ENCODE measurements at regions not wholly inside any gene's neighbourhood (a gene's known extent, or its start where the extent isn't known, plus 50 kb on each side); places are given as distances from the start of the nearest gene placed in this dataset.
"Not testable (repeated sequence)": the region's sequence is repeated elsewhere in the genome, so short reads cannot be mapped to it uniquely, and the experiment has no call there.

DNA sequence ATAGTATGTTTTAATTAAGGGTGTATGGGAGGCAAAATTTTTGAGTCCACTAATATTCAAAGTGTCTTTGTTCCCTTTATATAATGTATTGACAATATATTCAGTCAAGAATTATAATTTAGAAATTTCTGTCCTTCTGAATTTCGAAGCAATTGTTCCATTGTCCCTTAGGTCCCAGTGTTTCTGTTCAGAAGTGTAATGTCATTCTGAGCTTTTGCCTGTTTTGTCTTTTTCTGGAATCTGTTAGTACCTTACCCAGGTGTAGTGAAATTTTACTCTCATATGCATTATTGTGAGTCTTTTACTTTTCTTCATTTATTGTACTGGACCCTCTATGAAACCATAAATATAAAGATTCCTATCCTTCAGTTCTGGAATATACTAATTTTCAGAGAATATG is 505.7 kb upstream of the KIF2B start:
- no peak for DNase-seq

DNA sequence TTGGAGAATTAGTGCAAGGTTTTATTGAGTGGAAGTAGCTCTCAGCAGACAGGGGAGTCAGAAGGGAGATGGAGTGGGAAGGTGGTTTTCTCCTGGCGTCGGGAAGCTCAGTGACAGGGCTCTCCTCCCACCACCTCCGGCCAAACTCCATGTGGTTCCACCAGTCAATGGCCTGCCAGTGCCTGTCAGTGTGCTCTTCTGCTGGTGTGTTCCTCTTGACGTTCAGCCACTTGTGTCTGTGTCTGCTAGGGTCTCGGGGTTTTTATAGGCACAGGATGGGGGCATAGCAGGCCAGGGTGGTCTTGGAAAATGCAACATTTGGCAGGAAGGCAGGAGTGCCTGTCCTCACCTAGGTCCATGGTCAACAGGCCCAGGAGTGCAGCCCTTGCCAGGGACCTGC is 506.7 kb upstream of the KIF2B start:
- no peak for DNase-seq

DNA sequence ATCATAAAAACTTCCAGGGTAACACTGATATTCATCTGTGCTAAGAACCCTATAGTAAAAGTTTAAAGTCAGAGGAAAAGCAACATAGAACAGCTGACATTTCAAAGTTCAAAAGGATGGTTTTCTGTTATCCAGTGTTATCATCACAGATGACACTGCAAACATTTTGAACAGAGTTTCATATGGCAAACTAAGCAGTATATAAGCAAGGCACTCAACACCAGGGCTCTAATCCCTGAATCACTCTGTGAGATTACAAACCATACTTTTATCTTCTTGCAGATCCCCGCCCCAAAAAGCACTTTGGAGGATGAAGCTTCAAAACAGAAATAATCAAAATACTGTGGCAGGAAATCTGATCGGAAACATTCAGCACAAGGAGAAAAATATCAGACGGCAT is 508.2 kb upstream of the KIF2B start:
- DNase-seq: no peak

DNA sequence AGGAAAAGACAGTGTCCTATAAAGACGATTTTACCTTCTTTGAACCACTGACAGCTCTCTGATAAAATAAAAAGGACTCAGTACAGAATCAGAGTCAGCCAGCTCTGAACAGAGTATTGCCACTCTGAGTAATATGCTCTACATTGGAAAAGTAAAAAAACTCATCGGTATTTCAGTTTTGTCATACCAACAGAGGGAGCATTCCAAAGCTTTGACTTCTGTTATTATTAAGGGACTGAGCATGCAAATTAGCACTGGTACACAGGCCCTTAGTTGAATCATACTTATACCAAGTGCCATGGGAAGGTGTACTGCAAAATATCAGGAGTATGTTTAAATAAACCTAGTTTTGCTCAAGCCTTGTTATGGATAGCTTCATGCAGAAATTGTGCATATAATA is 509.0 kb upstream of the KIF2B start:
- no peak for DNase-seq

DNA sequence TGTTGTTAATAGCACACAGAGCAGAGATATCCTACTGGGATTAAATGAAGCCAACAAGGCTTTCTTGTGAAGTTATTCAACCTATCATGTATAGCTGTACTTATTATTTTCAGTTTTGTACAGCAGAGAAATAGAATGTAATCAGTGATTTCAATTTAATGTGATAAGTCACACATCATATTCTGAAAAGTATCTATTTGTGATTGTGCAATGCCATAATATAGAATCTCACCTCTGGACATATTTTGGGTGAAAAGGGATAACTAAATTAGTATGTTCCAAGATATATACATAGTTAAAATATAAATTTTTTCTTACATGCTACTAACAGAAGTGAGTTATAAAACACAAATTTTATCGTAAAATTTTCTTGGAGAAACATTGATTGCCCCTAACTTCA is 544.3 kb upstream of the KIF2B start:
- no peak for DNase-seq

DNA sequence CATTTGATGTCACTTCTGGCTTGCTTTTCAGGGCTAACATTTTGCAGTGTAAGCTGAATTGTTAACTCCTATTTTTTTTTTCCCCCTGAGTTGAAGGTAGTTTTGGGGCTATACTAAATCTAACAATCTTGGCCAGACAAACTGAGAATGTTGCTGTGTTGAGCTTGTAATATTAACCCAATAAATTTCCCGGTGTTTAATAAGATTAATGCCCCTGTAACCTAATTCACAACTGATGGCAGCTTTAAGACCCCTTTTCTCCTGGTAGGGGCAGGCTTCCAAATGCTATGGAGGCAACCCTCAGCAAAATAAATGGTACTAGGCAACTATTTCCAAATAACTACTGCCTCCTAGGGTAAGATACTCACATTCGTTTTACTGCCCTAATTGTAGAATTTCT is 549.6 kb upstream of the KIF2B start:
- DNase-seq: no peak

DNA sequence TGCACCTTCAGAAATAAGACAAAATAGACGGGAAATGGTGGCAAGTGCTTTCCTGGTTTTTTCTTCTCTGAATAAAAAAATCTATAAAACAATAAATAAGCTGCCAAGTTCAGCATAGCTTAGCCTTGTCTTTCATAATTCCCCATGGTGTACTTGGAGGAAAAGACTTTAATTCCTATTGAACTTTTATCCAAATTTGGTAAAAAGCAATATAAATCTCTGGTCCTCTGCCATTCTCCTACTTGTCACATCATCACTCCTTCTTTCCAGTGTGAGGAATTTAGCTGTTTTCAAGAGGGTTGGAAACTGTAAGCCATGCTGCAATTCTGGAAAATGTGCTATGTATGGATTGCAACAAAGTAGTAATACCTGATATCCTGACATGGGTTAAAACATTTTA is 551.8 kb upstream of the KIF2B start:
- no peak for DNase-seq

DNA sequence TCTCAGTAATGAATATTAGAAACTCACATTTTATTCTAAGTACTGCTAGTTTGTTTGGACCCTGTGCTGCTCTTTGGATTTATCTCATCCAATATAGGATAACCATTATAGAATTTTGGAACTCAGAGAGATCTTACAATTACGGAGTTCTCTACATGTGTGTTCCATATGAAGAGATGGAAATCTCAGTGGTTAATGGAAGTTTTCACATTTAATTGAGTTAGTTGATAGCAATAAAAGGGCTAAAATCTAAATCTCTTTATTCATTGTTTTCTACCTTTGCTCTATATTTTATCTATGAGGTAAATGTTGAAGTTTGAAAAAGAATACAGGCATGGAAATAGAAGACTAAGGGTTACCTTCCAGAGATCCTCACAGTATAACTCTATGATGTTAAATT is 558.0 kb upstream of the KIF2B start:
- no peak for DNase-seq

DNA sequence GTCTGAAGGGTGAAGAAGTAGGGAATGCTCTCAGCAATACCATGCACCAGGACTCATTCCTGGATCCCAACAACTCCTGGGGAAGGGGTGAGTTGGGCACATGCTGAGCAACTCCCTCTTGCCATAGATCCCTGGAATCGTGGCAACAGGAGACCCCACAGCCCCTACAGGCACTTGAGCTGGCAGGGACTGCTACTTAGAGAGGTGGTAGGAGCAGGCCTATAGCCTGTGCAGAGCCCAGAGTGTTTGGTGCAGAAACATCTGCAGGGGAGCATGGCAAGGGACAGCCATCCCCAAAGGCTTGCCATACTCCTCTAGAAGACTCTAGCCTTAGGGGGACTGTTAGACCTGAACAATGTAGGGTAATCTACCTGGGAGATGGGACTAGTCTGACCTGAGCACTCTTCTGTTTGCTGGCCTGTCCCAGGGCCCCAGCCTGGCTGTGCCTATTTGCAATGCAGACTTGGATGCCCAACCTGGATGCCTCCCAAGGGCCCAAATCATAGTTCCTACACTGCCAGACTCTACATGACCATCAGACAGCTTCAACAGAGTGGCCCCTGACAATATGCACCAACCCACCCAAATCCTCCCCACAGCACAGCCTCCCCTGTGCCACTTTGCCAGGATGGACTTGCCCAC is 568.6 kb upstream of the KIF2B start:
- no peak for DNase-seq

DNA sequence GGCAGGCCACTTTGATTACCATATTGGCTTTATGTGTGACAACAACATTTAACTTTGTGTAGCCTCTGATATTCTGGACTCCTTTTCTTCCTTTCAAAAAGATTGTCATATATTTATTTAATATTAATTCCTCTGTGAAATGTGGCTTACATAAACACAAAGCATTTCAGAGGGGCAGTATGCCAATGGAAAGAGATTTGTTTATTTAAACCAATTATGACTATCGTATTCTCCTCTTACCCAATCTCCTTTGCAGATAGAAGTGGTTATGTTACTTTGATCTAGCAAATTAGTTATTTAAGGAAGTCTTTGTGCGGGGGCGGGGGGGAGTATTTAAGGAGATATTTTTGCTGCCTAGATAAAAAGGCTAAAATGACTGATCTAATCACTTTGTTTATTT is 573.7 kb upstream of the KIF2B start:
- DNase-seq: no peak

DNA sequence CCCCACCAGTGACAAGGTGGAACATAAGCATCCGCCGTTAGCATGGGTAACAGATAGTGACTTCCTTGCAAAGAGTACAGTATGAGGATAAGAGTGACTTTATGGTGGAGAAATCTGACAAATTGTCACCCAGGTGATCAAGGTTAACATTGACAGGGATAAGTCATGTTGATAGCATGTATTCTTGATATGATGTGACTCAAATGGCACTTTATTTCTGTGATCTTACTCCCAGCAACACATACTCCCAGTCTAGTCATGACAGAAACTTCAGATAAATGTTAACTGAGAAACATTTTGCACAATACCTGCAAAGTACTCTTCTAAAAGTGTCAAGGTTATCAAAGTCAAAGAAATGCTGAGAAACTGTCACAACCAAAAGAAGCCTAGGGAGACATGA is 588.6 kb upstream of the KIF2B start:
- no peak for DNase-seq

DNA sequence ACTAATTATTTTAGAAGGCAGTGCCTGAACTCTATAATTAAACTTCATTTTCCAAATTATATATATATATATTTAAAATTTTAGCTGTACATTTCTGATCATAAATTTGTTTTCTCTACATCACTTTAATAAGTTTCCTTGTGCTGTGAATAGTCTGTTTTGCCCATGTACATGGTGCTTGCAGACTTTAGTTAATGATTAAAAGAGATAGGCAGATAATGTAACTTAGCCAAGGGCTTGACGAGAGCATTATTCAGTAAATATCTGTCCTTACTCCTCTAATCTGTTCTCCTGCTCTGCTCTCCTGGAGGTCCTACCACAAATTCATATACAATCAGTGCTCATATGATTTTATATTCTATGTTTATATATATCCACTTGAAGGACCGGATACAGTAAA is 595.2 kb upstream of the KIF2B start:
- no peak for DNase-seq

DNA sequence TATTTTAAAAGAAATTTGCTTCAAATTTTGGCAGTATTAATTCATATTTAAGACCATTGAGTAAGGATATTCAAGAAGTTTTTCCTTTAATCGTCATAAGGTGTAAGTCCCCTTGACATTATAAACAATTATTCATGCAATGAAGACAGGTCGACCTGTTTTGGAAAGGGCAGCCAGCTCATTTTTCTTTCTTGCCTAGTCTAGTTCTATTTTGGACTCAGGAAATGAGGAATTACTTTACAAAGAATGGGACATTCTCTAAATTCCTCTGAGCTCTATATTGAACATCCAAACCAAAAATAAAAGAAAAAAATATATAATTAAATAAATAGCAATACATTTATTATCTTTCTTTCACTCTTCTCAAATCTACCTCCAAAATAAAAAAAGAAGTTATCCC is 595.6 kb upstream of the KIF2B start:
- no peak for DNase-seq

DNA sequence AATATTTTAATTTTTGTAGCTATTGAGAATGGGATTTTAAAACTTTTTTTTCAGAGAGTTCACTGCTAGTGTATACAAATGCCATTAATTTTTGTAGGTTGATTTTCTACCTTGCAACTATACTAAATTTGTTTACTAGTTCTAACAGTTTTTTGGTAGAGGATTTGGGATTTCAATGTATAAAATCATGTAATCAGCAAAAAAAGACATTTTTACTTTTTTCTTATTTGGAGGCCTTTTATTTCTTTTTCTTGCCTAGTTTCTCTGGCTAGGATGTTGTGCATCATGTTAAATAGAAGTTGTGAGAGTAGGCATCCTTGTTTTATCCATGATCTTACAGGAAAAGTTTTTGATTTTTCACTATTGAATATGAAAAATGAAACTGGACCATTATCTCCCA is 602.9 kb upstream of the KIF2B start:
- DNase-seq: no peak

DNA sequence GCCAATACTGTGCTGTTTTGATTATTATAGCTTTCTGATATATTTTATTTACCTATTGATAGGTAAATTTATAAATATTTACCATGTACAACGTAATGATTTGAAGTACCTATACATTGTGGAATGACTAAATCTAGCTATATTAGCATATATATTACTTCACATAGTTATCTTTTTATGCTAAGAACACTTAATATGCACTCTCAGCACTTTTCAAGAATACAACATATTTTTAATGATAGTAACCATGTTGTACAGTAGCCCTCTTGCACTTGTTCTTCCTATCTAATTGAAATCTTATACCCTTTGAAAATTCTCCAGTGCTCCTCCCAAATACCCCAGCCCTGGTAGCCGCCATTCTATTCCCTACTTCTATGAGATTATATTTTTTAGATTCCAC is 604.0 kb upstream of the KIF2B start:
- no peak for DNase-seq

DNA sequence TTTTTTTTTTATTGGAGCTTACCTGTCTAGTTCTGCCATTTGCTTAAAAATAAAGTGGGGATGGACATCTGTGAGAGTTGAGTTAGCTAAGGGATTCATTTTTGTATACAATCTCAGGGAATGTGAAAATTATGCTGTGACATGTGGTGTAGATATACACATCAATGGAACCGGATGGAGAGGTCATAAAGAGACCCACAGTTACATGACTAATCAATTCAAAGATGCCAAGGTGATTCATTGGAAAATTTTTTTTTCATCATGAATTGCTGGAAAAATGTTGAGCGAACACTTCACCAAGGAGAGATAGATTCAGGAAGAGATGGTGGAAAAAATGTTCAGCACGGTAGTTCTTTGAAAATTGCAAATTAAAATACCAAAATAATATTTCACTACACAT is 605.4 kb upstream of the KIF2B start:
- DNase-seq: no peak

DNA sequence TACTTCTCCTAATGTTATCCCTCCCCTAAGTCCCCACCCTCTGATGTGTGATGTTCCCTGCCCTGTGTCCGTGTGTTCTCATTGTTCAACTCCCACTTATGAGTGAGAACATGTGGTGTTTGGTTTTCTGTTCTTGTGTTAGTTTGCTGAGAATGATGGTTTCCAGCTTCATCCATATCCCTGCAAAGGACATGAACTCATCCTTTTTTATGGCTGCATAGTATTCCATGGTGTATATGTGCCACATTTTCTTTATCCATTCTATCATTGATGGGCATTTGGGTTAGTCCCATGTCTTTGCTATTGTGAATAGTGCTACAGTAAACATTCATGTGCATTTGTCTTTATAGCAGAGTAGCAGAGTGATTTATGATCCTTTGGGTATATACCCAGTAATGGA is 613.8 kb upstream of the KIF2B start:
- not testable (repeated sequence) for DNase-seq

DNA sequence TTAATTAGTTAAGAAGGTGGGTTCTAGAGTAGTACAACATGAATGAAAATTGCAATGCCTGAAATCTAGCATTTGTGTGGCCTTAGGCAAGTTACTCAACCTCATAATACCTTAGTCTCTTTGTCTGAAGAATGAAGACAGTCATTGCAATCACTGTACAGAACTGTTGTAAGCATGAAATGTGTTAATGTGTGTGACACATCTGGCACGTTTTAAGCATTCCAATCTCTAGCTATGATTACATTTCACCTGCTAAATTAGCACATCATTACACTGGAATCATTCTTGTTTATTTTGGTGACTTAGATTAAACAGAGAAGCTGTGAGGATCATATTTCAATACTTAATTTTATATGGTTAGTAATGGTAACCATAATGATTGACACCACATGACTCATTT is 629.7 kb upstream of the KIF2B start:
- no peak for DNase-seq

DNA sequence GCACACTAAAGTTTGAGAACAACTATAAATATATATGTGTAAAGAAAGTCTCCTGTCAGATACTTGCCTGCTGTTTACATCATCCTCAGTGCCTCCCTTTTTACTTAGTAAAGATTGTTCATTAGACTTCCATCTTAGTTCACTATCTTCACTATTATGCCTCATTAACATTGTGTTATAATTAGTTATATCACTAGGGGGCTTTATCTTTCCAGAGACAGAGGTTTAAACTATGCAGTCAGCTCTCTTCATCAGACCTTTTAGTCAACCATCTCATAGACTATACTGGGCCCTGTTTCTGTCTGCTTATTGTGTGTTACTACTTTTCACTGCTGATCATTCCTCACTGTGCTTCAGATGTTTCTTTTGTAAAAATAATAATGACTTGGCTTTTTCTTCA is 630.8 kb upstream of the KIF2B start:
- DNase-seq: no peak

DNA sequence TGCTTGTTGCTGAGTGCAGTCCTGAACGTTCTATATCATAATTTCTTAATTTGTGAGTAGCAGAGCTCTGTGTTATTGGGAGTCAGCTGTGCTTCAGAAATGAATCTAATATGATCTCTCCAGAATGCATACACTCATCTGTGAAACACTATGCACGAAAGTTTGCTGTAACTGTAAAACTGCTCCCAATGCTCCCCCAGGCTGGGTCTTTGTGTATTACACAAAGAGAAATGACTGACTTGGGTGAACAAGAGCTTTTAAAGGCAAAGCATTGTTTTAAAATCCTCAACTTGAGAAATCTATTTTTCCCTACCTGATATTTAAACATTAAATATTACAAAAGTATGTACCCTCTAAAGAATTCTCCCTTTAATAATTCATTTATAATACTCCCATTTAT is 636.7 kb upstream of the KIF2B start:
- DNase-seq: no peak

DNA sequence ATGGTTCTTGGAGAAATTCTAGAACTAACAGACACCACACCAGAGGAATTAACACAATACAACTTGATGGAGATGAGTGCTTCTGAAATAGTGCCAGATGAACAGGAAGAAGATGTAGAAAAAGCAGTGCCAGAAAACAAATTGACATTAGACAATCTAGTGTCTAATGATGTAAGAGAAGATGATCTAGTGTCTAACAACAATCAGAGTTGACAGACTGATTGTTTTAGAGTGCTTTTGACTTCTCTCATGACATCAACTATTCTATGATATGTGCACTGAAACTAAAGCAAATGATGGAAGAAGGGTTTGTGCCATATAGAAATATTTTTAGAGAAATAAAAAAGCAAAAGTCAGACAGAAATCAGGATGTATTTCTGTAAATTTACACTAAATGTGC is 646.1 kb upstream of the KIF2B start:
- no peak for DNase-seq

DNA sequence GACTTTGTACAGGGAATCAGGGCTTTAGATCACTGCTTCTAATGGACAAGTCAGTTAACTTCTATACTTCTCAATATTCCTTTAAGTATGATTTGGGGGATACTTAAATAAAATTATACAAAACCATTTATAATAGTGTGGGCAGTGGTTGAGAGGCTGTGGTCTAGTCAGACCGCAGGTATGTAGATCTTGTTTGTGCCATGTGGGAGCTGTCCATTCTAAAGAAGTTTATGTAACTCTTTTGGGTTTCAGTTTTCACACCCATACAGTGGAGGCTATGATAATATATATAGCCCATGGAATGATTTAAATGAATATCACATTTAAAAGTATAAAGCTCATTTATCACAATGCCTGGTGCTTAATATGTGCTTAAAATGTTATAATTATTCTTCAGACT is 654.3 kb upstream of the KIF2B start:
- DNase-seq: no peak

DNA sequence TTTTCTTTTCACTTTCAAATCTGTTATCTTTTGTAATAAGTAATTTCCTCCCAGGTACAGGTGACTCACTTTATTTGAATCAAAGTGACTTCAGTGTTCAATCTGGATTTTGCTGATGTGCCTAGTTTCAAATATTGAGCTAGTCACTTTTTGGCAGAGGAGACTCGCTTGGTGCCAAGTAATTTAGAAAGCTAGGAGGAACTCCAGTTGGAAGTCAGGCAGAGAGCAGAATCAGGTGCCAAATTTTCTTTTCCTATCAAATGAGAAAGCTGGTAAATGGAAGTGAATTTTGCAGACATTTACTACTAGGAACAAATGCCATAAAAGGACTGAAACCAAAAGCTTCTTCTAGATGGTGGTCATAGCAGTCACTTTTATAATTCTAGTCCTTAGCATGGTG is 656.0 kb upstream of the KIF2B start:
- no peak for DNase-seq

DNA sequence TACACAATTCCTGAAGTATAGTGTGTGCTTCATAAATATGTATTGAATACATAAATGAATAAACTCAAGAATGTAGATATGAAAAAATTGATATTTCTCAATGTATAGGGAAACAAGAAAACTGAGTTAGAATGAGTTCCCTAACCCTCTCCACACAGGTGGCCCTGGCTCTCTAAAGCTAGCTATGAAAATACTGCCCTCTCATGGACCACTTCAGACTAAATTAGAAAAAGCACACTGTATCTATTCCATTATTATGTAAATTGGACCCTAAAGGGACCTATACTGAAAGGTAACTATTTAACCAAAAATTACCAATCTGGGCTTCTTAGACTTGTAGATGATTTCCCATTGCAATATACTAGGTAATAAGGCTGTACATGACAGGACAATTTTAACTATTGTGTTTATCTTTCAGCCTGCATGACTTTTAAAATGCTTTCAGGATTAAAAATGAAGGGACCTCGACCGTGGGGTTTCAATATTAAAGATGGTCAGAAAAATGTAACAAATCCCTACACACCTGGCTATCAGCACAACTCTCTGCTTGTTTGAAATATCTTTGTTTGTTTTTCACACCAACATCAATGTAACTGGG is 672.5 kb upstream of the KIF2B start:
- DNase-seq: no peak

DNA sequence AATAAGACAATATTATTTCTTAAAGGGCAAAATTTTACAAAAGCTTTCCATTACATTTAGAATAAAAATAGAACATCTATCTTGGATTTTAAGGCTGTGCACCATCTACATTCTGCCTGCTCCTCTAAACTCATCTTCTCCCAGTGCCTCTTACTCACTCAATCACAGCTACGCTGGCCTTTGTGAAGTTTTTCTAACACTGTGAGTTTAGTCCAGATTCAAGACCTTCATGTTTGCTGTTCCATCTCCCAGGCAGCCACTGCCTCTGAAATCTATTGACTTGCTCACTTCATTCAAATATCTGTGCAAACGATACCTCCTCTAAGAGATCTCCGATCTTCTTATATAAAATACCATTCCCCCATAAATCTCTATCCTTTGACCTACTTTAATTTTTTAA is 673.4 kb upstream of the KIF2B start:
- no peak for DNase-seq

DNA sequence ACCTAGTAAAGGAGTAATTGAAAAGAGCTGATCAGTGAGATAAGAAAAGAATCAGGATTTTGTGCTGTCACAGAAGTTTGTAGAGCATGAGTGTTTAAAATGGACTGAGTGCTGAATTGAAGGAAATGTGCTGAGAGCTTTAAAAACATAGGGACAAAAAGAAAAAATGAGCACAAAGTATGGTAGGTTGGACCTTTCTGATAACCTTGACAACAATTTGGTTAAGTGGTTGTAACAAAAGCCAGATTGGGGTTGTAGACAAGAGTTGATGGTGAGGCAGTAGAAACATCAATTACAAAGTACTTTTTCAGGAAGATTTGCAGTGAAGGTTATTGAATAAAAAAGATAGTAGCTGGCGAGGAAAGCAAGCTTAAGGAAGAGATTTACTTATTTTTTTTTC is 674.7 kb upstream of the KIF2B start:
- DNase-seq: no peak

All from GF-D8 (cell line).